ENCODE measurements at regions not wholly inside any gene's neighbourhood (a gene's known extent, or its start where the extent isn't known, plus 50 kb on each side); places are given as distances from the start of the nearest gene placed in this dataset.

DNA sequence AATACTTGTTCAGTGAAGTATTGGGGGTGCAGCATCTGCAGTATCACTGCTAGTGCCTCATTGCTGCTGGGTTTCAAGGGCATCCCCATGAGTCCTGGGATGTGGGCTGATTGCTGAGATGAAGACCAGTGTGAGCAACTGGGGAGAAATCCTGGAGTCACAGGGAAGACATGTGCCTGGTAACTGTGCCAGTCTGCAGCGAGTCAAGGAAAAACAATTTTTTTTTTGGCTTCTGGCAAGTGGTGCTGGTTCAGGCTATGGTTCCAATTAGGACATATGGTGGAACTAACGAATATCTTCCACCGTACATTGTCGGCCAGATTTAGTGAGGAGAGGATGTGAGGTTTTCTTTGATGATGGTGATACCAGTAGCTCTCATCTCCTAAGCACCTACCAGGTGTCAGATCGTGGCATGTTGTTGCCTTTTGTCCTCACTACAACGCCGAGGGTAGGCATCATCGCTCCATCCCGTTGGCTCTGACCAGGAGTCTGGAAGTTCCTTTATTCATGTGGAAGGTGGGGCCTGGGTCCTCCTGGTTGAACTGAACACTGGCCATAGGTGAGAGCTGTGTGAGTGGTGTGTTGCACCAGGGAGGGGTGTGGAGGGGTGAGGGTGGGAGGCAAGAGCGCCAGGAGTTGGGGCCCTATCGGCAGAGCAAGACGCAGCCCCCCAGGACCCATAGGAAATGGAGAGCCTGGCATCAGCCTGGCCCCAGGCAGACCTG, 118.0 kb upstream of the HS6ST1 start:
- TF ChIP-seq POLR2A (IDR thresholded peaks at IDR 0.05), result no peak
- no peak for TF ChIP-seq CTCF (IDR thresholded peaks at IDR 0.05)
- no peaks in the 10 kb centered on the region for H3K36me3 ChIP-seq (replicated peaks in 1 of 2; ENCODE audit: insufficient read depth in 1 of 2, low read depth in 2 of 2)
- intact Hi-C loops (cut with DNase I), result no loop called here
- no peak overlapping the region for H3K27ac ChIP-seq
- no peaks in the 10 kb centered on the region for H3K9me3 ChIP-seq
- WGBS, 2 donors, result 88 to 95% methylated on average over 8 to 12 of the region's 12 CpGs
- ATAC-seq, result no peak
- no peaks in the 10 kb centered on the region for H3K27me3 ChIP-seq
- peak in 3 of 4 donors; percentile 0 to 6 (median 6) for DNase-seq
- no peak overlapping the region for H3K4me3 ChIP-seq
- peaks cover 17% of the 10 kb centered on the region for H3K4me1 ChIP-seq

DNA sequence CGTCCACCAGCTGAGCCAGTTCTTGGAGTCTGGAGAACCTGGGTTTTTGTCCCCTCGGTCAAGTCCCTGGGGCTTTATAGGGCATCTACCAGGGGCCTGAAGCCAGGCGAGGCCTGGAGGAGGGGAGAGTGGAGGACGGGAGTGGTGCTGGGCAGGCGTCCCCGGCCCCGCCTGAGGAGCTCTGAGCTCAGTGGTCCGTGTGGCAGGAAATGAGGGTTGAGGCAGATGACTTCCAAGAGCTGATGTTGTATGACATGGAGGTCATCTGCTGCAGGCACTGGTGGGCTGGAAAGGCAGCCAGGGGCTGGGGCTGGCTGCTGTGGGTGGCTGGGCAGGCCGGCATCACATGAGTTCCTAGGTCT, 118.5 kb upstream of the HS6ST1 start:
- no peak overlapping the region for H3K4me3 ChIP-seq
- intact Hi-C loops (cut with DNase I), result no loop called here
- 73 to 85% methylated on average over 8 to 9 of the region's 9 CpGs for WGBS, 2 donors
- no peak overlapping the region for H3K27ac ChIP-seq
- H3K36me3 ChIP-seq (replicated peaks in 1 of 2; ENCODE audit: insufficient read depth in 1 of 2, low read depth in 2 of 2), result no peaks in the 10 kb centered on the region
- H3K9me3 ChIP-seq, result no peaks in the 10 kb centered on the region
- TF ChIP-seq CTCF (IDR thresholded peaks at IDR 0.05) (no peak), POLR2A (IDR thresholded peaks at IDR 0.05) (no peak)
- ATAC-seq (no peak), DNase-seq (peak in 3 of 4 donors; percentile 1 to 8 (median 1))
- no peaks in the 10 kb centered on the region for H3K27me3 ChIP-seq
- peaks cover 22% of the 10 kb centered on the region for H3K4me1 ChIP-seq

DNA sequence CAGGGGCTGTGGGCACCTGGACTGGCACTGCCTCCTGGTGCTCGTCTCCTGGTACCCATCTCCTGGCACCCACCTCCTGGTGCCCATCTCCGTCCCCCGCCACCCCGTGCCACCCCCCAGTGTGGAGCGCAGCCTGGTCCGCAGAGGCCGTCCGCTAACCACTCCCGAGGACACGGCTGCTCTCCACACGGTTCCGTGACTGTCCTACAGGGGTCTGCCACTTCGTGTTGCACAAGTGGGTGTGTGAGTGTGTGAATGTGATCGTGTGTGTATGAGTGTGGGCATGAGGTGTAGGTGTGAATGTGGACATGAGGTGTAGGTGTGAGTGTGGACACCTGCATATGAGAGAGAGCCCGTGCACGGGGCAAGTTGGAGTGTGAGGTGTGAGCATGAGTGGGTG, 119.4 kb upstream of the HS6ST1 start:
- peaks cover 32% of the 10 kb centered on the region for H3K4me1 ChIP-seq
- 79 to 84% methylated on average over 4 to 16 of the region's 16 CpGs for WGBS, 2 donors
- ATAC-seq, result no peak
- no peak overlapping the region for H3K4me3 ChIP-seq
- intact Hi-C loops (cut with DNase I), result no loop called here
- H3K9me3 ChIP-seq, result no peaks in the 10 kb centered on the region
- no peaks in the 10 kb centered on the region for H3K27me3 ChIP-seq
- H3K27ac ChIP-seq, result no peak overlapping the region
- TF ChIP-seq POLR2A (IDR thresholded peaks at IDR 0.05), result no peak
- no peak for TF ChIP-seq CTCF (IDR thresholded peaks at IDR 0.05)
- DNase-seq, result peak in 2 of 4 donors; percentile 2 to 7
- H3K36me3 ChIP-seq (replicated peaks in 1 of 2; ENCODE audit: insufficient read depth in 1 of 2, low read depth in 2 of 2), result no peaks in the 10 kb centered on the region

GRCh38 chr2:128438586-128438985, 119.9 kb upstream of the HS6ST1 start:
- H3K4me3 ChIP-seq, result no peak overlapping the region
- H3K27me3 ChIP-seq, result no peaks in the 10 kb centered on the region
- WGBS, 2 donors, result 86 to 90% methylated on average over 8 to 14 of the region's 14 CpGs
- intact Hi-C loops (cut with DNase I), result no loop called here
- ATAC-seq (no peak), DNase-seq (peak in 1 of 4 donors; percentile 7)
- peaks cover 34% of the 10 kb centered on the region for H3K4me1 ChIP-seq
- TF ChIP-seq POLR2A (IDR thresholded peaks at IDR 0.05) (no peak), CTCF (IDR thresholded peaks at IDR 0.05) (no peak)
- no peaks in the 10 kb centered on the region for H3K9me3 ChIP-seq
- H3K36me3 ChIP-seq (replicated peaks in 1 of 2; ENCODE audit: insufficient read depth in 1 of 2, low read depth in 2 of 2), result no peaks in the 10 kb centered on the region
- no peak overlapping the region for H3K27ac ChIP-seq
